Prostate gland (tissue), 2 donors: ENCODE measurements at regions not wholly inside any gene's neighbourhood (a gene's known extent, or its start where the extent isn't known, plus 50 kb on each side); places are given as distances from the start of the nearest gene placed in this dataset.
A peak's percentile ranks its signal among the peaks of the same experiment; 100 is the strongest.

Source experiments
- DNase-seq: peaks from one replicate; pipeline ENCODE4 v3.0.0-alpha.2; 2019; ENCODE audit warnings: low spot score
- H3K27ac ChIP-seq, 2 donors: fragments of 200-600 bp; sonication (generic); 2 replicates each; pipeline ENCODE4 v1.5.1; 2017 to 2019
- H3K27me3 ChIP-seq: fragments of 200-600 bp; sonication (generic); replicated peaks from 2 replicates; pipeline ENCODE4 v1.5.1; 2019; ENCODE audit not compliant: insufficient read depth
- H3K36me3 ChIP-seq, 2 donors: fragments of 200-600 bp; sonication (generic); 1 replicate in 1 of 2; 2 replicates in 1 of 2; pipeline versions ENCODE4 v1.5.1 to v1.8.1; 2017 to 2019
- H3K4me1 ChIP-seq: fragments of 200-600 bp; sonication (generic); replicated peaks from 2 replicates; pipeline ENCODE4 v1.5.1; 2019
- H3K4me3 ChIP-seq, 2 donors: fragments of 200-600 bp; sonication (generic); 2 replicates each; pipeline ENCODE4 v1.5.1; 2017 to 2019
- H3K9me3 ChIP-seq: fragments of 200-600 bp; sonication (generic); 2 replicates; pipeline ENCODE4 v1.5.1; 2017
- CTCF ChIP-seq, 4 experiments: fragments of 200-600 bp in 2 of 4; fragments of 450-650 bp in 2 of 4; sonication (generic) in 2 of 4; IDR thresholded peaks; 1 replicate in 3 of 4; 2 replicates in 1 of 4; pipeline ENCODE4 v1.5.1; 2016 to 2019; ENCODE audit warnings: antibody characterized with exemption in 4 of 4, mild to moderate bottlenecking in 2 of 4, moderate library complexity in 2 of 4
- POLR2A ChIP-seq: fragments of 450-650 bp; IDR thresholded peaks from one replicate; pipeline ENCODE4 v1.6.1; 2016; ENCODE audit warnings: antibody characterized with exemption, mild to moderate bottlenecking
- POLR2AphosphoS5 ChIP-seq: sonication (generic); formaldehyde crosslinking; IDR thresholded peaks from one replicate; pipeline ENCODE4 v1.6.1; 2017; ENCODE audit warnings: antibody characterized with exemption
- WGBS: methylation state at CpG from one replicate; pipeline ENCODE4 v1.1.5; 2018; 5-methylcytosine and 5-hydroxymethylcytosine counted together
- intact Hi-C: fragments of 100-400 bp; cut with DNase I; formaldehyde crosslinking; loops from one replicate; pipeline ENCODE4 v1.14.2; 2022

GRCh38 chr1:118661769-118662320, 326.3 kb downstream of the TBX15 start:
- TF ChIP-seq POLR2AphosphoS5: no peak
- TF ChIP-seq POLR2A: no peak
- no peak for TF ChIP-seq CTCF (IDR thresholded peaks at IDR 0.05)
- Histone ChIP-seq H3K27me3 (no peaks in the 10 kb centered on the region), H3K36me3 (no peaks in the 10 kb centered on the region), H3K4me1 (no peaks in the 10 kb centered on the region), H3K27ac (no peak overlapping the region), H3K9me3 (no peaks in the 10 kb centered on the region), H3K4me3 (no peak overlapping the region)
- intact Hi-C loops: no loop called here
- 89% methylated on average over 2 of the region's 2 CpGs for WGBS
- DNase-seq: no peak

GRCh38 chr1:118660769-118661168, 327.4 kb downstream of the TBX15 start:
- no peaks in the 10 kb centered on the region for H3K27me3 ChIP-seq
- intact Hi-C loops: no loop called here
- no peaks in the 10 kb centered on the region for H3K4me1 ChIP-seq
- DNase-seq: peak; percentile 5
- H3K9me3 ChIP-seq: no peaks in the 10 kb centered on the region
- H3K27ac ChIP-seq: no peak overlapping the region
- no peaks in the 10 kb centered on the region for H3K36me3 ChIP-seq
- TF ChIP-seq POLR2AphosphoS5 (peak; percentile 52), POLR2A (no peak), CTCF (IDR thresholded peaks at IDR 0.05) (no peak)
- H3K4me3 ChIP-seq: no peak overlapping the region
- 2% methylated on average over 1 of the region's 1 CpG for WGBS

- no peaks in the 10 kb centered on the region for H3K4me1 ChIP-seq
- intact Hi-C loops: no loop called here
- no peak overlapping the region for H3K4me3 ChIP-seq
- TF ChIP-seq POLR2A: no peak
- TF ChIP-seq CTCF (IDR thresholded peaks at IDR 0.05): no peak
- no peak for TF ChIP-seq POLR2AphosphoS5
- WGBS: 53% methylated on average over 3 of the region's 3 CpGs
- no peaks in the 10 kb centered on the region for H3K27me3 ChIP-seq
- H3K36me3 ChIP-seq: no peaks in the 10 kb centered on the region
- DNase-seq: no peak
- H3K27ac ChIP-seq: no peak overlapping the region
- H3K9me3 ChIP-seq: no peaks in the 10 kb centered on the region
These were observed 328.5 kb downstream of the TBX15 start for GRCh38 chr1:118659646-118660045.

GRCh38 chr1:118650107-118650807, 337.9 kb downstream of the TBX15 start:
- no peaks in the 10 kb centered on the region for H3K9me3 ChIP-seq
- H3K27ac ChIP-seq: no peak overlapping the region
- no peaks in the 10 kb centered on the region for H3K36me3 ChIP-seq
- 12% methylated on average over 7 of the region's 7 CpGs for WGBS
- no peak overlapping the region for H3K4me3 ChIP-seq
- peak; percentile 9 for DNase-seq
- intact Hi-C loops: no loop called here
- no peak for TF ChIP-seq POLR2A
- TF ChIP-seq POLR2AphosphoS5: peak; percentile 57
- H3K27me3 ChIP-seq: no peaks in the 10 kb centered on the region
- no peaks in the 10 kb centered on the region for H3K4me1 ChIP-seq

GRCh38 chr1:118649369-118650106, 338.6 kb downstream of the TBX15 start:
- H3K9me3 ChIP-seq: no peaks in the 10 kb centered on the region
- H3K27me3 ChIP-seq: no peaks in the 10 kb centered on the region
- H3K4me1 ChIP-seq: no peaks in the 10 kb centered on the region
- DNase-seq: no peak
- no peak overlapping the region for H3K27ac ChIP-seq
- intact Hi-C loops: no loop called here
- no peak overlapping the region for H3K4me3 ChIP-seq
- no peaks in the 10 kb centered on the region for H3K36me3 ChIP-seq
- WGBS: 28% methylated on average over 4 of the region's 4 CpGs
- no peak for TF ChIP-seq POLR2AphosphoS5
- no peak for TF ChIP-seq CTCF (IDR thresholded peaks at IDR 0.05)
- no peak for TF ChIP-seq POLR2A
